Duodenal mucosa (tissue), 2 donors: ENCODE measurements at regions not wholly inside any gene's neighbourhood (a gene's known extent, or its start where the extent isn't known, plus 50 kb on each side); places are given as distances from the start of the nearest gene placed in this dataset.
"Not testable (repeated sequence)": the region's sequence is repeated elsewhere in the genome, so short reads cannot be mapped to it uniquely, and the experiment has no call there.

Experiments
- H3K27ac ChIP-seq: one replicate; pipeline ENCODE4 v1.7.0; 2013; ENCODE audit warnings: low read depth, low read length
- H3K27me3 ChIP-seq, 2 donors: one replicate each; pipeline ENCODE4 v1.7.0; 2013; ENCODE audit warnings: low read length in 2 of 2, control low read depth in 1 of 2; ENCODE audit not compliant: insufficient read depth in 2 of 2, control insufficient read depth in 1 of 2
- H3K36me3 ChIP-seq, 2 donors: one replicate each; pipeline ENCODE4 v1.7.0; 2013; ENCODE audit warnings: low read length in 2 of 2, control low read depth in 1 of 2; ENCODE audit not compliant: insufficient read depth in 2 of 2, control insufficient read depth in 1 of 2
- H3K4me1 ChIP-seq, 2 donors: one replicate each; pipeline ENCODE4 v1.7.0; 2013; ENCODE audit warnings: low read length in 2 of 2, control low read depth in 1 of 2; ENCODE audit not compliant: insufficient read depth in 2 of 2, control insufficient read depth in 1 of 2
- H3K4me3 ChIP-seq, 2 donors: one replicate each; pipeline ENCODE4 v1.7.0; 2013; ENCODE audit warnings: low read length in 2 of 2, low read depth in 1 of 2
- H3K9ac ChIP-seq, 2 donors: one replicate each; pipeline ENCODE4 v1.7.0; 2013; ENCODE audit warnings: low read length in 2 of 2, low read depth in 1 of 2
- H3K9me3 ChIP-seq, 2 donors: one replicate each; pipeline ENCODE4 v1.7.0; 2013; ENCODE audit warnings: low read length in 2 of 2, control low read depth in 1 of 2; ENCODE audit not compliant: control insufficient read depth in 1 of 2

DNA sequence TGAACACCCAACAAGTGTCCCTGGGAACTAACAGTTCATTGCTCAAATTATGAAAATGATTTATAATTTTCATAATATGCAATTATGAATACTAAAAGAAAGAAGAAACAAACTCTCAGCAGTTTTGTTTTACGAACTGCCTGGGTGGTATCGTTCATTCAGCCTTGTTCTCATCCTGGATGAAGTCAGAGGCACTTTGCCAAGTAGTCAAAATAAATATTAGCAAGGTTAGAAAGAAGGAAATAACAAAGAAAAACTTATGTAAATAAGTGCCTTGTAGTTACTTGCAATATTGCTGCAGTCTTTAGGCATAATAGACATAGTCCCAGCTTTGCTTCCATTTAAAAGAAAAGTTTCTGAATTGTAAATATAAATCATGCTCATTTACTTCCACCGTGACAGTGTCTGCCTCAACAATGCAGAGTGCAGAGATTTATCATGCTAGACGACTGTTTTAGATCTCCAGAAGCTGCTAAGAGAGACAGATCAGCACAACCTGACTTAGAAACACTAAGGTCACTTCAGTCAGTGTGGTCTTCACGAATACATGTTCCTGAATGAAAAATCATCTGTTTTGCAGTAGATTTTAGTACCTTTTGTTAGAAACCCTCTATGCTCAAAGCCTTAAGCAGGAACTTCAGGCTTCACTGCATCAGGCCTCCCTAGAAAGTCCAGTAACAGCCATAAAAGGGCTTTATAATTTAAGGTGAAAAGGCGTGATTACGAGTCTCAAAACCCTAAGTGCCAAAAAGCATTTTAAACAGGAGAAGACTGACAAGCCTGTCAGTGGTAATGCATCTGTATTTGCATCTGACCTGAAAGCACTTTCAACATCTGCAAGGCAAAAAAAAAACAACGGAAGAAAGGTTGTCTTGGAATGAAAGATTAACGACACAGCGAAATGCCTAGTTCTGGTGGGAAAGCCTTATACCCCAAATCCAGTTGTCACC, 92.1 kb downstream of the TMEM167A start:
- Histone ChIP-seq H3K27ac (no peak overlapping the region), H3K9ac (no peak overlapping the region), H3K9me3 (no peaks in the 10 kb centered on the region), H3K36me3 (no peaks in the 10 kb centered on the region), H3K27me3 (no peaks in the 10 kb centered on the region), H3K4me1 (peaks cover 0 to 5% of the 10 kb centered on the region in 2 donors), H3K4me3 (no peak overlapping the region)

- H3K27me3 ChIP-seq, result no peaks in the 10 kb centered on the region
- no peak overlapping the region for H3K4me3 ChIP-seq
Measured at GRCh38 chr5:82982846-82983245, 94.3 kb downstream of the TMEM167A start.

DNA sequence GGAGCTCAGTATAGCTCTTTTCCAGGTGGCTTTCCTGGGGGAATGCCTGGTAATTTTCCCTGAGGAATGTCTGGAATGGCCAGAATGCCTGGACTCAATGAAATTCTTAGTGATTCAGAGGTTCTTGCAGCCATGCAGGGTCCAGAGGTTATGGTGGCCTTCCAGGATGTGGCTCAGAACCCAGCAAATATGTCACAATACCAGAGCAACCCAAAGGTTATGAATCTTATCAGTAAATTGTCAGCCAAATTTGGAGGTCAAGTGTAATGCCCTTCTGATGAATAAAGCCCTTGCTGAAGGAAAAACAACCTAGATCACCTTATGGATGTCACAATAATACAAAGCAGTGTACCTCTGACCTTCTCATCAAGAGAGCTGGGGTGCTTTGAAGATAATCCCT, 100.3 kb downstream of the TMEM167A start:
- H3K27me3 ChIP-seq, H3K4me1 ChIP-seq, H3K36me3 ChIP-seq, H3K27ac ChIP-seq, H3K9ac ChIP-seq, H3K4me3 ChIP-seq: not testable (repeated sequence)
- H3K9me3 ChIP-seq, result peaks cover 10 to 23% of the 10 kb centered on the region in 2 donors

More at GRCh38 chr5:82982846-82983245, 94.3 kb downstream of the TMEM167A start:
- H3K4me1 ChIP-seq, result peaks cover 0 to 5% of the 10 kb centered on the region in 2 donors
- H3K9me3 ChIP-seq, result no peaks in the 10 kb centered on the region
- H3K36me3 ChIP-seq, result no peaks in the 10 kb centered on the region
- H3K27ac ChIP-seq, result no peak overlapping the region
- H3K9ac ChIP-seq, result no peak overlapping the region

DNA sequence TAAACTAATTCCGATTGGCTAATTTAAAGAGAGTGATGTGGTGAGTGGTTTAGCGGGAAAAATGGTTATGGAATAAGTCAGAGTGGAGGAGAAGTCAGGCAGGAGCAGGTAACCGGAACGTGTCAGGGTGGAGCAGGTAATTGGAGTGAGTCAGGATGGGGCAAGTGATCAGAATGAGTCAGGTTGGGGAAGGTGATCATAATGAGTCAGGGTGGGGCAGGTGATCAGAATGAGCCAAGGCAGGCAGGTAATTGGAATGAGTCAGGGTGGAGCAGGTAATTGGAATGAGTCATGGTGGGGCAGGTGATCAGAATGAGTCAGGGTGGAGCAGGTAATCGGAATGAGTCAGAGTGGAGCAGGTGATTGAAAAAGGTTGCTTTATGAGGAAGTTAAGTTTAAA, 101.4 kb downstream of the TMEM167A start:
- H3K36me3 ChIP-seq, result no peaks in the 10 kb centered on the region
- H3K4me1 ChIP-seq, result no peaks in the 10 kb centered on the region
- no peak overlapping the region for H3K4me3 ChIP-seq
- H3K27ac ChIP-seq, result no peak overlapping the region
- no peak overlapping the region for H3K9ac ChIP-seq
- H3K27me3 ChIP-seq, result no peaks in the 10 kb centered on the region
- H3K9me3 ChIP-seq, result peaks cover 10 to 23% of the 10 kb centered on the region in 2 donors

DNA sequence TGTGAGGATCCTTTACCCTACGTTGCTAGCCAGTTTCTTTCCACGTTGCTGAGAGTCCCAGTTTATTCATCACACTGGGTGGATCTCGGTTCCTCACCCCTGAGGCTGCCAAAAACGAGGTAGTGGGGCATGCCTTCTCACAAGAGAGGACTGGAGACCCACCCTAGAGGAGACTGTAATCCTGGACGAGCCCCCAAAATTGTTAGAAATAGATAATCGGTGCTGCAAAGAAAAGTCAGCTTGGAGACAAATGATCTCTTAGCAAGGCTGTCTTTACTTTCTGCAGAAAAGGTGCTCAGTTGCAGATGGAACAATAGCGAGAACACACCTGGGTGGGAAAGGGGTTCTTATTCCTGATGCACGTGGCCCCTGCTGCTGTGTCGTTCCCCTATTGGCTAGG, 101.8 kb downstream of the TMEM167A start:
- Histone ChIP-seq H3K4me1 (no peaks in the 10 kb centered on the region), H3K36me3 (no peaks in the 10 kb centered on the region), H3K27ac (no peak overlapping the region), H3K9me3 (peaks cover 10 to 23% of the 10 kb centered on the region in 2 donors), H3K27me3 (no peaks in the 10 kb centered on the region), H3K4me3 (no peak overlapping the region), H3K9ac (no peak overlapping the region)

- peaks cover 10 to 23% of the 10 kb centered on the region in 2 donors for H3K9me3 ChIP-seq
- not testable (repeated sequence) for H3K4me3 ChIP-seq, H3K36me3 ChIP-seq, H3K9ac ChIP-seq, H3K27ac ChIP-seq, H3K4me1 ChIP-seq, H3K27me3 ChIP-seq
Measured at GRCh38 chr5:82974346-82974745, 102.8 kb downstream of the TMEM167A start.

DNA sequence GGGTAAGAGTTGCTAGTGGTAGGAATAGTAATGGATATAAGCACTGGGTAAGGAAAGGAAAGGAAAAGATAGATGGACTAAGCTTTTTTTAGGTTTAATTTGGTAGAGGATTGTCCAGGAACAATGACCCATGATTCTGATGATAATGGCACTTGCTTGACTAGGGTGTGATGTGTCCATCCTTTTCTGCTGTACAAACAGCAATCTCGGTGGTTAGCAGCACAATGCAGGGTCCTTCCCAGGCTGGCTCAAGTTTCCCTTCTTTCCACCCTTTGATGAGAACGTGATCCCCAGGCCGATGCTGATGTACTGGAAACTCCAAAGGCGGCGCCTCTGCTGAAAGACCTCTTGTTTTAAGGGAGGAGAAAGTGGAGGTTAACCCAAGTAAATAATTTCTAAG, 105.3 kb downstream of the TMEM167A start:
- Histone ChIP-seq H3K27ac (no peak overlapping the region), H3K4me1 (no peaks in the 10 kb centered on the region), H3K9ac (no peak overlapping the region), H3K36me3 (no peaks in the 10 kb centered on the region), H3K4me3 (no peak overlapping the region), H3K27me3 (no peaks in the 10 kb centered on the region), H3K9me3 (peaks cover 10 to 23% of the 10 kb centered on the region in 2 donors)

GRCh38 chr5:82971034-82971806, 106.0 kb downstream of the TMEM167A start:
- H3K36me3 ChIP-seq, H3K27ac ChIP-seq, H3K9ac ChIP-seq, H3K4me1 ChIP-seq, H3K27me3 ChIP-seq, H3K4me3 ChIP-seq: not testable (repeated sequence)
- peaks cover 10 to 21% of the 10 kb centered on the region in 2 donors for H3K9me3 ChIP-seq

DNA sequence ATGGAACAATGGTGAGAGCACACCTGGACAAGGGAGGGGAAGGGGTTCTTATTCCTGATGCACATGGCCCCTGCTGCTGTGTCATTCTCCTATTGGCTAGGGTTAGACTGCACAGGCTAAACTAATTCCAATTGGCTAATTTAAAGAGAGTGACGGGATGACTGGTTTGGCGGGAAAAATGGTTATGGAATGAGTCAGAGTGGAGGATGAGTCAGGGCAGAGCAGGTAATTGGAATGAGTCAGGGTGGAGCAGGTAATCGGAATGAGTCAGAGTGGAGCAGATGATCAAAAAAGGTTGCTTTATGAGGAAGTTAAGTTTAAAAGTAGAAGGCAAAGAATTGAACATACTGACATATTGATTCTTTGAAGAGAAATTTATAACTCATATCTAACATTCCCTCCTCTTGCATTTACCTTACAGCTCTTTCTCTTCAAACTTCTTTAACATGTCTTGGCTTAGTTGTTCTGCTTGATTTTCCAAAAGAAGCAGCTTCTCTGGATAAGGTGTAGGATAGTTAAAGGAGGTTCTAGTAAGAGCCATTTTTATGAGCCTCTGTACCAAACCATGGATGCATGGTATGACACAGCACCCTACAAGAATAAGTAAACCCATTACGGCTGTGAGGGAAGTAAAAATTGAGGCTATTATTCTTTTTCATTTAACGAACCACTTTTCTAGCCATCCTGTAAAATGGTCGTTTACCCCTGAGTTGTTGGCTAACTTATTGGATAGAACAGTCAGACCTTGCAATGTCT, 107.8 kb downstream of the TMEM167A start:
- not testable (repeated sequence) for H3K9ac ChIP-seq, H3K36me3 ChIP-seq, H3K4me3 ChIP-seq, H3K27me3 ChIP-seq, H3K27ac ChIP-seq, H3K9me3 ChIP-seq, H3K4me1 ChIP-seq

- Histone ChIP-seq H3K27me3 (no peaks in the 10 kb centered on the region), H3K9me3 (no peaks in the 10 kb centered on the region), H3K4me3 (no peak overlapping the region), H3K9ac (no peak overlapping the region), H3K4me1 (peaks cover 0 to 4% of the 10 kb centered on the region in 2 donors), H3K36me3 (no peaks in the 10 kb centered on the region), H3K27ac (no peak overlapping the region)
Measured at GRCh38 chr5:82967072-82967471, 110.1 kb downstream of the TMEM167A start.
